ENCODE measurements at regions not wholly inside any gene's neighbourhood (a gene's known extent, or its start where the extent isn't known, plus 50 kb on each side); places are given as distances from the start of the nearest gene placed in this dataset.

DNA sequence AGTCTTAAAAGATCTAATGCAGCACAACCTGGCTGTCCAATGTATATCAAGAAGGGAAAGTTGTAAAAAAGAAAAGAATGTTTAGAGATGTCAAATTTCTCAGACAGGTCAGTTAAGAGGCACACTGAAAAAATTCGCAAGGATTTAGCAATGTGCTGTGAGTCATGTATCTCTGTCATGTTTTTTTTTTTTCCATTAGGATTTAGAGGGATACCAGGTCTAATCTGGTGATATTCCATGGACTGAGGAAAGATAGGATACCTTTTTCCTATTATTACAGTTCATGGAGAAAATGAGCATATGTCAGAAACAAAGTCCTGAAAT, 815.4 kb upstream of the PCDH10 start (continued):
- TF ChIP-seq, protein P1, sequence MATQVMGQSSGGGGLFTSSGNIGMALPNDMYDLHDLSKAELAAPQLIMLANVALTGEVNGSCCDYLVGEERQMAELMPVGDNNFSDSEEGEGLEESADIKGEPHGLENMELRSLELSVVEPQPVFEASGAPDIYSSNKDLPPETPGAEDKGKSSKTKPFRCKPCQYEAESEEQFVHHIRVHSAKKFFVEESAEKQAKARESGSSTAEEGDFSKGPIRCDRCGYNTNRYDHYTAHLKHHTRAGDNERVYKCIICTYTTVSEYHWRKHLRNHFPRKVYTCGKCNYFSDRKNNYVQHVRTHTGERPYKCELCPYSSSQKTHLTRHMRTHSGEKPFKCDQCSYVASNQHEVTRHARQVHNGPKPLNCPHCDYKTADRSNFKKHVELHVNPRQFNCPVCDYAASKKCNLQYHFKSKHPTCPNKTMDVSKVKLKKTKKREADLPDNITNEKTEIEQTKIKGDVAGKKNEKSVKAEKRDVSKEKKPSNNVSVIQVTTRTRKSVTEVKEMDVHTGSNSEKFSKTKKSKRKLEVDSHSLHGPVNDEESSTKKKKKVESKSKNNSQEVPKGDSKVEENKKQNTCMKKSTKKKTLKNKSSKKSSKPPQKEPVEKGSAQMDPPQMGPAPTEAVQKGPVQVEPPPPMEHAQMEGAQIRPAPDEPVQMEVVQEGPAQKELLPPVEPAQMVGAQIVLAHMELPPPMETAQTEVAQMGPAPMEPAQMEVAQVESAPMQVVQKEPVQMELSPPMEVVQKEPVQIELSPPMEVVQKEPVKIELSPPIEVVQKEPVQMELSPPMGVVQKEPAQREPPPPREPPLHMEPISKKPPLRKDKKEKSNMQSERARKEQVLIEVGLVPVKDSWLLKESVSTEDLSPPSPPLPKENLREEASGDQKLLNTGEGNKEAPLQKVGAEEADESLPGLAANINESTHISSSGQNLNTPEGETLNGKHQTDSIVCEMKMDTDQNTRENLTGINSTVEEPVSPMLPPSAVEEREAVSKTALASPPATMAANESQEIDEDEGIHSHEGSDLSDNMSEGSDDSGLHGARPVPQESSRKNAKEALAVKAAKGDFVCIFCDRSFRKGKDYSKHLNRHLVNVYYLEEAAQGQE (IDR thresholded peaks at IDR 0.05): no peak
- TF ChIP-seq JUND (IDR thresholded peaks at IDR 0.05): no peak
- TF ChIP-seq RAD21 (IDR thresholded peaks at IDR 0.05): no peak
- no peak for TF ChIP-seq HNF4G (IDR thresholded peaks at IDR 0.05)
- TF ChIP-seq FOXA2 (IDR thresholded peaks at IDR 0.05): no peak
- TF ChIP-seq YY1 (IDR thresholded peaks at IDR 0.05): no peak
- TF ChIP-seq, protein P2, sequence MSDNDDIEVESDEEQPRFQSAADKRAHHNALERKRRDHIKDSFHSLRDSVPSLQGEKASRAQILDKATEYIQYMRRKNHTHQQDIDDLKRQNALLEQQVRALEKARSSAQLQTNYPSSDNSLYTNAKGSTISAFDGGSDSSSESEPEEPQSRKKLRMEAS (IDR thresholded peaks at IDR 0.05): no peak
- TF ChIP-seq HNF4A (conservative IDR thresholded peaks at IDR 0.05): no peak

- no peaks in the 10 kb centered on the region for H3K27me3 ChIP-seq (ENCODE audit: control insufficient read depth in 4 of 4, insufficient read depth in 4 of 4, low read length in 3 of 4)
- no peak overlapping the region for H3K9ac ChIP-seq (ENCODE audit: low read depth in 1 of 2, low read length in 2 of 2)
- no peak overlapping the region for H3K4me3 ChIP-seq (ENCODE audit: low read depth in 1 of 3, low read length in 3 of 3)
- H3K4me1 ChIP-seq (ENCODE audit: control insufficient read depth in 4 of 4, insufficient read depth in 4 of 4, low read length in 3 of 4): no peaks in the 10 kb centered on the region
- no peak for DNase-seq (ENCODE audit: low spot score)
- no peaks in the 10 kb centered on the region for H3K9me3 ChIP-seq (ENCODE audit: control insufficient read depth in 4 of 4, low read length in 3 of 4)
- H3K36me3 ChIP-seq (ENCODE audit: control insufficient read depth in 4 of 4, insufficient read depth in 3 of 4, low read depth in 1 of 4, low read length in 3 of 4): no peaks in the 10 kb centered on the region
- TF ChIP-seq RAD21 (IDR thresholded peaks at IDR 0.05) (no peak), CTCF (IDR thresholded peaks at IDR 0.05; ENCODE audit: low read depth, low read length, missing input control) (no peak), NR2F2 (IDR thresholded peaks at IDR 0.05) (no peak)
- 29% methylated on average over 3 of the region's 3 CpGs for WGBS
- H3K27ac ChIP-seq (ENCODE audit: low read depth in 1 of 2, low read length in 2 of 2): no peak overlapping the region
Observed at GRCh38 chr4:132334081-132334480, 815.0 kb upstream of the PCDH10 start.

GRCh38 chr4:132344924-132345828, 803.9 kb upstream of the PCDH10 start:
- no peak for DNase-seq (ENCODE audit: low spot score)
- peaks cover 0 to 4% (median 2%) of the 10 kb centered on the region in 4 donors for H3K9me3 ChIP-seq (ENCODE audit: control insufficient read depth in 4 of 4, low read length in 3 of 4)
- no peaks in the 10 kb centered on the region for H3K27me3 ChIP-seq (ENCODE audit: control insufficient read depth in 4 of 4, insufficient read depth in 4 of 4, low read length in 3 of 4)
- 91% methylated on average over 32 of the region's 32 CpGs for WGBS
- no peak overlapping the region for H3K27ac ChIP-seq (ENCODE audit: low read depth in 1 of 2, low read length in 2 of 2)
- no peak overlapping the region for H3K9ac ChIP-seq (ENCODE audit: low read depth in 1 of 2, low read length in 2 of 2)
- H3K4me1 ChIP-seq (ENCODE audit: control insufficient read depth in 4 of 4, insufficient read depth in 4 of 4, low read length in 3 of 4): no peaks in the 10 kb centered on the region
- no peaks in the 10 kb centered on the region for H3K36me3 ChIP-seq (ENCODE audit: control insufficient read depth in 4 of 4, insufficient read depth in 3 of 4, low read depth in 1 of 4, low read length in 3 of 4)
- H3K4me3 ChIP-seq (ENCODE audit: low read depth in 1 of 3, low read length in 3 of 3): no peak overlapping the region
- TF ChIP-seq ZBTB33 (IDR thresholded peaks at IDR 0.05): no peak
- no peak for TF ChIP-seq GABPA (IDR thresholded peaks at IDR 0.05 in 1 of 2, conservative IDR thresholded peaks at IDR 0.05 in 1 of 2)
- TF ChIP-seq HNF4A (conservative IDR thresholded peaks at IDR 0.05): no peak
- no peak for TF ChIP-seq YY1 (IDR thresholded peaks at IDR 0.05)
- TF ChIP-seq ATF3 (IDR thresholded peaks at IDR 0.05): no peak
- no peak for TF ChIP-seq SP1 (IDR thresholded peaks at IDR 0.05)
- TF ChIP-seq, protein P2 (IDR thresholded peaks at IDR 0.05): no peak
- TF ChIP-seq NR2F2 (IDR thresholded peaks at IDR 0.05): no peak
- TF ChIP-seq CTCF (IDR thresholded peaks at IDR 0.05; ENCODE audit: low read depth, low read length, missing input control): no peak
- no peak for TF ChIP-seq RAD21 (IDR thresholded peaks at IDR 0.05)
- no peak for TF ChIP-seq TAF1 (conservative IDR thresholded peaks at IDR 0.05)
- no peak for TF ChIP-seq FOXA1 (IDR thresholded peaks at IDR 0.05)
- no peak for TF ChIP-seq HNF4G (IDR thresholded peaks at IDR 0.05)
- TF ChIP-seq RXRA (IDR thresholded peaks at IDR 0.05): no peak
- TF ChIP-seq JUND (IDR thresholded peaks at IDR 0.05): no peak

All from liver (tissue), 8 donors.